ENCODE measurements at regions not wholly inside any gene's neighbourhood (a gene's known extent, or its start where the extent isn't known, plus 50 kb on each side); places are given as distances from the start of the nearest gene placed in this dataset.
"Not testable (repeated sequence)": the region's sequence is repeated elsewhere in the genome, so short reads cannot be mapped to it uniquely, and the experiment has no call there.

- not testable (repeated sequence) for H3K4me3 ChIP-seq (ENCODE audit: low read depth, low read length)
These were observed 164.3 kb upstream of the NOTCH2NLA start for GRCh38 chr1:146393154-146393553.

GRCh38 chr1:146389178-146389577 is 160.4 kb upstream of the NOTCH2NLA start:
- not testable (repeated sequence) for H3K4me3 ChIP-seq (ENCODE audit: low read depth, low read length)

- H3K4me3 ChIP-seq (ENCODE audit: low read depth, low read length) = not testable (repeated sequence)
These were observed 159.1 kb upstream of the NOTCH2NLA start for GRCh38 chr1:146387750-146388469.

- peak overlapping the region; percentile 39 for H3K4me3 ChIP-seq (ENCODE audit: low read depth, low read length)
These were observed 158.3 kb upstream of the NOTCH2NLA start for GRCh38 chr1:146386851-146387749.

GRCh38 chr1:146381196-146381595 is 152.4 kb upstream of the NOTCH2NLA start:
- H3K4me3 ChIP-seq (ENCODE audit: low read depth, low read length) = not testable (repeated sequence)

GRCh38 chr1:146376708-146377496 is 148.1 kb upstream of the NOTCH2NLA start:
- H3K4me3 ChIP-seq (ENCODE audit: low read depth, low read length) = peak overlapping the region; percentile 35

- H3K4me3 ChIP-seq (ENCODE audit: low read depth, low read length) = peak overlapping the region; percentile 26
These were observed 147.5 kb upstream of the NOTCH2NLA start for GRCh38 chr1:146376309-146376707.

- not testable (repeated sequence) for H3K4me3 ChIP-seq (ENCODE audit: low read depth, low read length)
These were observed 146.3 kb upstream of the NOTCH2NLA start for GRCh38 chr1:146375108-146375507.

GRCh38 chr1:146369940-146370339 is 141.1 kb upstream of the NOTCH2NLA start:
- not testable (repeated sequence) for H3K4me3 ChIP-seq (ENCODE audit: low read depth, low read length)

GRCh38 chr1:146355373-146355772 is 126.6 kb upstream of the NOTCH2NLA start:
- H3K4me3 ChIP-seq (ENCODE audit: low read depth, low read length) = not testable (repeated sequence)

GRCh38 chr1:146326863-146327262 is 98.0 kb upstream of the NOTCH2NLA start:
- not testable (repeated sequence) for H3K4me3 ChIP-seq (ENCODE audit: low read depth, low read length)

GRCh38 chr1:146324463-146324862 is 95.6 kb upstream of the NOTCH2NLA start:
- not testable (repeated sequence) for H3K4me3 ChIP-seq (ENCODE audit: low read depth, low read length)

GRCh38 chr1:146323302-146323701 is 94.5 kb upstream of the NOTCH2NLA start:
- not testable (repeated sequence) for H3K4me3 ChIP-seq (ENCODE audit: low read depth, low read length)

- H3K4me3 ChIP-seq (ENCODE audit: low read depth, low read length) = not testable (repeated sequence)
These were observed 94.1 kb upstream of the NOTCH2NLA start for GRCh38 chr1:146322893-146323292.

GRCh38 chr1:146318715-146319114 is 89.9 kb upstream of the NOTCH2NLA start:
- H3K4me3 ChIP-seq (ENCODE audit: low read depth, low read length) = not testable (repeated sequence)

- H3K4me3 ChIP-seq (ENCODE audit: low read depth, low read length) = not testable (repeated sequence)
These were observed 89.0 kb upstream of the NOTCH2NLA start for GRCh38 chr1:146317785-146318184.

GRCh38 chr1:146314449-146315246 is 85.8 kb upstream of the NOTCH2NLA start:
- not testable (repeated sequence) for H3K4me3 ChIP-seq (ENCODE audit: low read depth, low read length)

- H3K4me3 ChIP-seq (ENCODE audit: low read depth, low read length) = not testable (repeated sequence)
These were observed 81.8 kb upstream of the NOTCH2NLA start for GRCh38 chr1:146310579-146310978.

GRCh38 chr1:146309427-146309826 is 80.6 kb upstream of the NOTCH2NLA start:
- H3K4me3 ChIP-seq (ENCODE audit: low read depth, low read length) = not testable (repeated sequence)

GRCh38 chr1:146308892-146309291 is 80.1 kb upstream of the NOTCH2NLA start:
- H3K4me3 ChIP-seq (ENCODE audit: low read depth, low read length) = not testable (repeated sequence)

All from GM12875 (cell line).